Peyer's patch (tissue), 4 donors: ENCODE measurements at regions not wholly inside any gene's neighbourhood (a gene's known extent, or its start where the extent isn't known, plus 50 kb on each side); places are given as distances from the start of the nearest gene placed in this dataset.
"Not testable (repeated sequence)": the region's sequence is repeated elsewhere in the genome, so short reads cannot be mapped to it uniquely, and the experiment has no call there.

ENCODE experiments used
- DNase-seq, 3 donors: peaks; one replicate each; pipeline ENCODE4 v3.0.0-alpha.2; 2017 to 2019
- H3K27ac ChIP-seq, 4 donors: fragments of 200-600 bp; sonication (generic); one replicate each; pipeline ENCODE4 v1.5.1; 2016 to 2019
- H3K27me3 ChIP-seq, 2 donors: fragments of 200-600 bp; sonication (generic); one replicate each; pipeline ENCODE4 v1.5.1; 2019
- H3K36me3 ChIP-seq, 3 donors: fragments of 200-600 bp; sonication (generic); one replicate each; pipeline ENCODE4 v1.5.1; 2016 to 2019
- H3K4me1 ChIP-seq, 4 donors: fragments of 200-600 bp; sonication (generic); one replicate each; pipeline ENCODE4 v1.5.1; 2016 to 2019
- H3K4me3 ChIP-seq, 4 donors: fragments of 200-600 bp; sonication (generic); 1 replicate in 3 of 4; 2 replicates in 1 of 4; pipeline ENCODE4 v1.5.1; 2016 to 2019; ENCODE audit warnings: mild to moderate bottlenecking in 1 of 4
- H3K9me3 ChIP-seq, 4 donors: fragments of 200-600 bp; sonication (generic); one replicate each; pipeline ENCODE4 v1.5.1; 2016 to 2019; ENCODE audit warnings: mild to moderate bottlenecking in 1 of 4
- POLR2A ChIP-seq, 2 donors: fragments of 450-650 bp; IDR thresholded peaks; one replicate each; pipeline ENCODE4 v1.5.1; 2017; ENCODE audit warnings: antibody characterized with exemption in 2 of 2, mild to moderate bottlenecking in 2 of 2, moderate library complexity in 2 of 2
- TF ChIP-seq, protein P1 (sequence below), 6 experiments: fragments of 450-650 bp in 4 of 6; fragments of 200-600 bp in 2 of 6; sonication (generic) in 1 of 6; IDR thresholded peaks; one replicate each; pipeline ENCODE4 v1.5.1; 2017 to 2019; ENCODE audit warnings: antibody characterized with exemption in 6 of 6, mild to moderate bottlenecking in 3 of 6, moderate library complexity in 1 of 6

DNA sequence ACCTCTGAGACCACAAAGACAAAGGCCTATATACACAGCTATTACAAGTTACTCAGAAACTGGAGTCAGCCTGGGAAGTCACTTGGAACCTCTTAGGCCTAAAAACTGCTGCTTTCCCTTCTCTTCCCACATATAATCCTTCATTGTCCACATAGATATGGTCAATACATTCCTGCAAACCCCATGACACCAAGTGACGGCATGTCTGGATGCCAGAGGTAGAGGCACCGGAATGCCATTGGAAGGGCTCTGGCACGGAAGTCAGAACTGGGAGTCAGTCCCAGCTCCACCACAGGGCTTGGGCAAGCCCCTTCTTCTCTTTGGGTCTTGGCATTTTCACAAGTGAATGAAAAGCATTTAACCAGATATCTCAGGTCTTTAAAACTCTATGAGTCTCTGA is 204.7 kb downstream of the MATN1 start:
- no peaks in the 10 kb centered on the region for H3K27me3 ChIP-seq
- H3K36me3 ChIP-seq, result no peaks in the 10 kb centered on the region
- H3K4me3 ChIP-seq, result no peak overlapping the region
- no peak for DNase-seq
- H3K27ac ChIP-seq, result no peak overlapping the region
- TF ChIP-seq, protein P1, sequence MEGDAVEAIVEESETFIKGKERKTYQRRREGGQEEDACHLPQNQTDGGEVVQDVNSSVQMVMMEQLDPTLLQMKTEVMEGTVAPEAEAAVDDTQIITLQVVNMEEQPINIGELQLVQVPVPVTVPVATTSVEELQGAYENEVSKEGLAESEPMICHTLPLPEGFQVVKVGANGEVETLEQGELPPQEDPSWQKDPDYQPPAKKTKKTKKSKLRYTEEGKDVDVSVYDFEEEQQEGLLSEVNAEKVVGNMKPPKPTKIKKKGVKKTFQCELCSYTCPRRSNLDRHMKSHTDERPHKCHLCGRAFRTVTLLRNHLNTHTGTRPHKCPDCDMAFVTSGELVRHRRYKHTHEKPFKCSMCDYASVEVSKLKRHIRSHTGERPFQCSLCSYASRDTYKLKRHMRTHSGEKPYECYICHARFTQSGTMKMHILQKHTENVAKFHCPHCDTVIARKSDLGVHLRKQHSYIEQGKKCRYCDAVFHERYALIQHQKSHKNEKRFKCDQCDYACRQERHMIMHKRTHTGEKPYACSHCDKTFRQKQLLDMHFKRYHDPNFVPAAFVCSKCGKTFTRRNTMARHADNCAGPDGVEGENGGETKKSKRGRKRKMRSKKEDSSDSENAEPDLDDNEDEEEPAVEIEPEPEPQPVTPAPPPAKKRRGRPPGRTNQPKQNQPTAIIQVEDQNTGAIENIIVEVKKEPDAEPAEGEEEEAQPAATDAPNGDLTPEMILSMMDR (IDR thresholded peaks at IDR 0.05), result no peak
- no peak for TF ChIP-seq POLR2A (IDR thresholded peaks at IDR 0.05)
- no peaks in the 10 kb centered on the region for H3K9me3 ChIP-seq
- H3K4me1 ChIP-seq, result no peaks in the 10 kb centered on the region

DNA sequence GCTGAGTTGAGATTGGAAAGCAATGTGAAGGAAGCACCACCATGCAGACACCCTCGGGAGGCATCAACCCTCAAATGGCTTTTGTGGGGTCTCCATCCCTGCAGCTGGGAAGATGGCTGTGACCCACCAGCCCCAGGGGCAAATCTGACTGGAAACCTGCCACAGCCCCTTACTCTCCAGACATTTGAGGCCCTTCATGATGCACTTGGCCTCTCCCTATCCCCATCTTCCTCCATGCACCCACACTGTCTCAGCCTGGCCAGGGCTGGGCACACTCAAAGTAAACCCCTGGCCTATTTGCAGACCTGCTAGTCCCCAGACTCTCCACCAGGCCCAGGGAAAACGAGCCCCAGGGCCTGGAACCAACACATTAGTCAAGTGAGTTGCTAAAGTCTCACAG is 205.2 kb downstream of the MATN1 start:
- no peaks in the 10 kb centered on the region for H3K36me3 ChIP-seq
- no peak overlapping the region for H3K4me3 ChIP-seq
- H3K27me3 ChIP-seq, result no peaks in the 10 kb centered on the region
- no peaks in the 10 kb centered on the region for H3K9me3 ChIP-seq
- peak in 1 of 3 donors; percentile 6 for DNase-seq
- no peak overlapping the region for H3K27ac ChIP-seq
- TF ChIP-seq, protein P1 (IDR thresholded peaks at IDR 0.05), result no peak
- no peak for TF ChIP-seq POLR2A (IDR thresholded peaks at IDR 0.05)
- H3K4me1 ChIP-seq, result no peaks in the 10 kb centered on the region

- DNase-seq, H3K9me3 ChIP-seq, H3K4me3 ChIP-seq, H3K36me3 ChIP-seq, H3K4me1 ChIP-seq, H3K27ac ChIP-seq, H3K27me3 ChIP-seq: not testable (repeated sequence)
Observed at GRCh38 chr1:30517666-30518065, 205.7 kb downstream of the MATN1 start.

- H3K4me1 ChIP-seq, H3K27ac ChIP-seq, H3K36me3 ChIP-seq, H3K27me3 ChIP-seq, H3K9me3 ChIP-seq, H3K4me3 ChIP-seq: not testable (repeated sequence)
- peak in 1 of 3 donors; percentile 10 for DNase-seq
Observed at GRCh38 chr1:30517241-30517640, 206.1 kb downstream of the MATN1 start.

- Histone ChIP-seq H3K27ac (no peak overlapping the region), H3K27me3 (no peaks in the 10 kb centered on the region), H3K4me3 (no peak overlapping the region), H3K9me3 (no peaks in the 10 kb centered on the region), H3K4me1 (no peaks in the 10 kb centered on the region), H3K36me3 (no peaks in the 10 kb centered on the region)
- DNase-seq, result peak in 1 of 3 donors; percentile 3
- no peak for TF ChIP-seq POLR2A (IDR thresholded peaks at IDR 0.05)
- TF ChIP-seq, protein P1 (IDR thresholded peaks at IDR 0.05), result no peak
Observed at GRCh38 chr1:30516485-30516858, 206.9 kb downstream of the MATN1 start.

DNA sequence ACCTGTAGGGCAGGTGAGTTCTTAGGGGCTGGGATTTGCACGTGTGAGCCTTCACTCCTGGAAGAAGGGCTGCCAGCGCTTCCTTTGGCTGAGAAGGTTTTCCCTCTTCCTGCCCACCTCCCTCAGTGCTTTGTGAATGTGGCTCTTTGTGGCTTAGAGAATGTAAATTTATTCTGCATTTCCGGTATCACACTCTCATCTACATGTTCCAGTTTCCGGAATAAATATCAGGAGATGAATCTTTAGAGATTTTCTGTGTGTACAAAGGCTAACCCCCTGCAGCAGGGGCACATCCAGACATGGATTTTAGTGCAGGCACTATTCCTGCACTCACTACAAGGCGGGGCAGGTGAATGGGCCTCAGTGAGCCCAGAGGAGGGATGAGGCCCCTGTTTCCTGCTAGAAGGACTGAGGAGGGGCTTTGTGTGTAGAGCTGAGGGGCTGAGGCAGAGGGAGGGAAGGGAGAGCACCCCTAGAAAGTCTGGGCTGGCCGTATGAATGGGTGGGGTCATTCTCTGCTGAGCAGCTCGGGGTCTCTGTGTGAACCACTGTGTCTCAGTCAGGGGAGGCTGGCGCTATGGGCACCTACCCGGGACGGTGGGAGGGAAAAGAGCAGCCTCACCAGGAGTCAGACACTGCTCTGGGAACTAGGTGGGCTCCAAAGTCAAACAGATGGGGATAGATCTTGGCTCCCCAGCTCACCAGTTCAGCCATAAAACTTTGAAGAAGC is 207.5 kb downstream of the MATN1 start:
- H3K4me3 ChIP-seq, result no peak overlapping the region
- DNase-seq, result peak in 1 of 3 donors; percentile 2

More for the DNA sequence above, 207.5 kb downstream of the MATN1 start:
- no peaks in the 10 kb centered on the region for H3K27me3 ChIP-seq
- H3K9me3 ChIP-seq, result no peaks in the 10 kb centered on the region
- TF ChIP-seq POLR2A (IDR thresholded peaks at IDR 0.05), result no peak
- TF ChIP-seq, protein P1 (IDR thresholded peaks at IDR 0.05), result no peak
- H3K4me1 ChIP-seq, result no peaks in the 10 kb centered on the region
- H3K36me3 ChIP-seq, result no peaks in the 10 kb centered on the region
- H3K27ac ChIP-seq, result no peak overlapping the region
